ENCODE measurements at regions not wholly inside any gene's neighbourhood (a gene's known extent, or its start where the extent isn't known, plus 50 kb on each side); places are given as distances from the start of the nearest gene placed in this dataset.

- Histone ChIP-seq H3K4me3 (peak overlapping the region; percentile 26 to 32), H3K27ac (no peak overlapping the region), H3K9me3 (no peaks in the 10 kb centered on the region), H3K27me3 (peaks cover 5% of the 10 kb centered on the region), H3K4me1 (peaks cover 9% of the 10 kb centered on the region), H3K36me3 (no peaks in the 10 kb centered on the region)
- no peak for DNase-seq (ENCODE audit: extremely low spot score in 2 of 2)
- intact Hi-C loops (cut with DNase I) = no loop called here
- TF ChIP-seq POLR2A (IDR thresholded peaks at IDR 0.05) = no peak
- no peak for TF ChIP-seq POLR2AphosphoS5 (IDR thresholded peaks at IDR 0.05; ENCODE audit: insufficient read depth in 1 of 2, low read depth in 1 of 2)
- no peak for TF ChIP-seq CTCF (IDR thresholded peaks at IDR 0.05)
These were observed 106.5 kb downstream of the SLC16A1 start for GRCh38 chr1:112849425-112850033.

GRCh38 chr1:112841825-112842224 lies 114.2 kb downstream of the SLC16A1 start:
- H3K27me3 ChIP-seq = no peaks in the 10 kb centered on the region
- no peak for TF ChIP-seq POLR2AphosphoS5 (IDR thresholded peaks at IDR 0.05; ENCODE audit: insufficient read depth in 1 of 2, low read depth in 1 of 2)
- TF ChIP-seq POLR2A (IDR thresholded peaks at IDR 0.05) = no peak
- no peak for TF ChIP-seq CTCF (IDR thresholded peaks at IDR 0.05)
- no peaks in the 10 kb centered on the region for H3K9me3 ChIP-seq
- H3K4me3 ChIP-seq = no peak overlapping the region
- no peaks in the 10 kb centered on the region for H3K36me3 ChIP-seq
- intact Hi-C loops (cut with DNase I) = no loop called here
- no peak for DNase-seq (ENCODE audit: extremely low spot score in 2 of 2)
- no peaks in the 10 kb centered on the region for H3K4me1 ChIP-seq
- H3K27ac ChIP-seq = no peak overlapping the region

GRCh38 chr1:112840631-112841624 lies 115.1 kb downstream of the SLC16A1 start:
- no peaks in the 10 kb centered on the region for H3K4me1 ChIP-seq
- no peak for DNase-seq (ENCODE audit: extremely low spot score in 2 of 2)
- H3K4me3 ChIP-seq = no peak overlapping the region
- no peaks in the 10 kb centered on the region for H3K27me3 ChIP-seq
- TF ChIP-seq CTCF (IDR thresholded peaks at IDR 0.05) (no peak), POLR2AphosphoS5 (IDR thresholded peaks at IDR 0.05; ENCODE audit: insufficient read depth in 1 of 2, low read depth in 1 of 2) (no peak), POLR2A (IDR thresholded peaks at IDR 0.05) (no peak)
- intact Hi-C loops (cut with DNase I) = no loop called here
- no peak overlapping the region for H3K27ac ChIP-seq
- H3K36me3 ChIP-seq = no peaks in the 10 kb centered on the region
- no peaks in the 10 kb centered on the region for H3K9me3 ChIP-seq

GRCh38 chr1:112836642-112837041 lies 119.4 kb downstream of the SLC16A1 start:
- Histone ChIP-seq H3K36me3 (no peaks in the 10 kb centered on the region), H3K9me3 (no peaks in the 10 kb centered on the region)
- no peak for TF ChIP-seq POLR2A (IDR thresholded peaks at IDR 0.05)
- TF ChIP-seq POLR2AphosphoS5 (IDR thresholded peaks at IDR 0.05; ENCODE audit: insufficient read depth in 1 of 2, low read depth in 1 of 2) = no peak
- no peak for TF ChIP-seq CTCF (IDR thresholded peaks at IDR 0.05)

More at GRCh38 chr1:112836642-112837041, 119.4 kb downstream of the SLC16A1 start:
- intact Hi-C loops (cut with DNase I) = no loop called here
- Histone ChIP-seq H3K27ac (no peak overlapping the region), H3K4me1 (no peaks in the 10 kb centered on the region), H3K27me3 (no peaks in the 10 kb centered on the region), H3K4me3 (no peak overlapping the region)
- no peak for DNase-seq (ENCODE audit: extremely low spot score in 2 of 2)

All from vagina (tissue), 2 donors.